ENCODE measurements at regions not wholly inside any gene's neighbourhood (a gene's known extent, or its start where the extent isn't known, plus 50 kb on each side); places are given as distances from the start of the nearest gene placed in this dataset.

GRCh38 chr2:204483608-204484081 lies 61.6 kb upstream of the PARD3B start:
- Histone ChIP-seq H3K27me3 (ENCODE audit: control insufficient read depth, insufficient read depth, low read length) (no peaks in the 10 kb centered on the region), H3K4me2 (ENCODE audit: extremely low read depth, insufficient read depth, low read length) (no peak overlapping the region), H3K4me3 (replicated peaks in 1 of 4; ENCODE audit: control extremely low read depth in 1 of 4, insufficient read depth in 1 of 4, low read depth in 3 of 4, low read length in 4 of 4) (no peak overlapping the region), H3K36me3 (ENCODE audit: control insufficient read depth, insufficient read depth, low read length) (no peaks in the 10 kb centered on the region), H4K20me1 (ENCODE audit: control insufficient read depth, extremely low read depth, insufficient read depth, low read length) (no peaks in the 10 kb centered on the region), H2AFZ (ENCODE audit: low read length) (no peak overlapping the region), H3K79me2 (ENCODE audit: control insufficient read depth, insufficient read depth, low read length) (no peaks in the 10 kb centered on the region), H3K9ac (ENCODE audit: insufficient read depth, low read length) (no peak overlapping the region), H3K9me3 (ENCODE audit: control insufficient read depth, insufficient read depth, low read depth, low read length) (no peaks in the 10 kb centered on the region), H3K4me1 (ENCODE audit: control insufficient read depth, extremely low read depth, insufficient read depth, low read length) (peaks cover 4% of the 10 kb centered on the region), H3K27ac (ENCODE audit: insufficient read depth, low read length) (no peak overlapping the region)
- TF ChIP-seq EZH2 (IDR thresholded peaks at IDR 0.05; ENCODE audit: low read length, missing control alignments): no peak
- no peak for TF ChIP-seq CTCF (conservative IDR thresholded peaks at IDR 0.05 in 1 of 2, IDR thresholded peaks at IDR 0.05 in 1 of 2; ENCODE audit: low read depth in 1 of 2, low read length in 2 of 2)
- no peak for DNase-seq (ENCODE audit: low read depth in 2 of 2)

- Histone ChIP-seq H3K79me2 (ENCODE audit: control insufficient read depth, insufficient read depth, low read length) (no peaks in the 10 kb centered on the region), H3K36me3 (ENCODE audit: control insufficient read depth, insufficient read depth, low read length) (no peaks in the 10 kb centered on the region), H3K4me3 (replicated peaks in 1 of 4; ENCODE audit: control extremely low read depth in 1 of 4, insufficient read depth in 1 of 4, low read depth in 3 of 4, low read length in 4 of 4) (no peak overlapping the region), H3K9ac (ENCODE audit: insufficient read depth, low read length) (no peak overlapping the region), H3K9me3 (ENCODE audit: control insufficient read depth, insufficient read depth, low read depth, low read length) (no peaks in the 10 kb centered on the region), H4K20me1 (ENCODE audit: control insufficient read depth, extremely low read depth, insufficient read depth, low read length) (no peaks in the 10 kb centered on the region), H3K27ac (ENCODE audit: insufficient read depth, low read length) (peak overlapping the region; percentile 40), H3K4me2 (ENCODE audit: extremely low read depth, insufficient read depth, low read length) (no peak overlapping the region), H2AFZ (ENCODE audit: low read length) (no peak overlapping the region), H3K4me1 (ENCODE audit: control insufficient read depth, extremely low read depth, insufficient read depth, low read length) (peaks cover 4% of the 10 kb centered on the region), H3K27me3 (ENCODE audit: control insufficient read depth, insufficient read depth, low read length) (no peaks in the 10 kb centered on the region)
- TF ChIP-seq CTCF (conservative IDR thresholded peaks at IDR 0.05 in 1 of 2, IDR thresholded peaks at IDR 0.05 in 1 of 2; ENCODE audit: low read depth in 1 of 2, low read length in 2 of 2) (no peak), EZH2 (IDR thresholded peaks at IDR 0.05; ENCODE audit: low read length, missing control alignments) (no peak)
- DNase-seq (ENCODE audit: low read depth in 2 of 2): no peak
Observed at GRCh38 chr2:204486321-204486720, 59.0 kb upstream of the PARD3B start.

DNA sequence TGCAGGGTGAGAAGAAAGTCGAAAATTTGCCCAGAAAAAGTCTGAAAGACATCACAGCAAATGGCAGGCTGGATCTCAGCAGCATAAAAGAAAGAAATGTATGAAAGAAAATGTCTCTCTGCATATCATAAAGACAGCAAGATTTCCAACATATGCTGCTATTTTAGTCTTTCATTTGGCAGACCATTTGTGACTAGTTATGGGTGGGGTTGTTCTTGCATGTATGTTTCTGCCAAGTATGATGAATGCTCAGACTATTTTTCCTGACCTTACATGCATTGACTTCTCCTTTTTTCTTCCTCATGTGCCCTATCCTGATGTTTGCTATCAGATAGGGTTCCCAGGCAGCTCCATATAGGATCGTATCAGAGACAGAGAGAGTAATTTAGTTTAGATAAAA lies 58.5 kb upstream of the PARD3B start:
- H3K4me1 ChIP-seq (ENCODE audit: control insufficient read depth, extremely low read depth, insufficient read depth, low read length): peaks cover 4% of the 10 kb centered on the region
- H3K4me3 ChIP-seq (replicated peaks in 1 of 4; ENCODE audit: control extremely low read depth in 1 of 4, insufficient read depth in 1 of 4, low read depth in 3 of 4, low read length in 4 of 4): no peak overlapping the region
- H3K27ac ChIP-seq (ENCODE audit: insufficient read depth, low read length): peak overlapping the region; percentile 40
- H3K27me3 ChIP-seq (ENCODE audit: control insufficient read depth, insufficient read depth, low read length): no peaks in the 10 kb centered on the region
- no peaks in the 10 kb centered on the region for H3K36me3 ChIP-seq (ENCODE audit: control insufficient read depth, insufficient read depth, low read length)
- peak overlapping the region; percentile 31 for H2AFZ ChIP-seq (ENCODE audit: low read length)
- peak overlapping the region; percentile 72 for H3K4me2 ChIP-seq (ENCODE audit: extremely low read depth, insufficient read depth, low read length)
- TF ChIP-seq CTCF (conservative IDR thresholded peaks at IDR 0.05 in 1 of 2, IDR thresholded peaks at IDR 0.05 in 1 of 2; ENCODE audit: low read depth in 1 of 2, low read length in 2 of 2): no peak
- no peak for TF ChIP-seq EZH2 (IDR thresholded peaks at IDR 0.05; ENCODE audit: low read length, missing control alignments)
- H3K9ac ChIP-seq (ENCODE audit: insufficient read depth, low read length): no peak overlapping the region
- no peaks in the 10 kb centered on the region for H4K20me1 ChIP-seq (ENCODE audit: control insufficient read depth, extremely low read depth, insufficient read depth, low read length)
- no peaks in the 10 kb centered on the region for H3K79me2 ChIP-seq (ENCODE audit: control insufficient read depth, insufficient read depth, low read length)
- peak; percentile 50 to 81 for DNase-seq (ENCODE audit: low read depth in 2 of 2)
- no peaks in the 10 kb centered on the region for H3K9me3 ChIP-seq (ENCODE audit: control insufficient read depth, insufficient read depth, low read depth, low read length)
